Renal pelvis (tissue), 1 donor: ENCODE measurements at regions not wholly inside any gene's neighbourhood (a gene's known extent, or its start where the extent isn't known, plus 50 kb on each side); places are given as distances from the start of the nearest gene placed in this dataset.

Source experiments
- DNase-seq: peaks from one replicate; pipeline ENCODE4 v3.0.0-alpha.2; 2013

DNA sequence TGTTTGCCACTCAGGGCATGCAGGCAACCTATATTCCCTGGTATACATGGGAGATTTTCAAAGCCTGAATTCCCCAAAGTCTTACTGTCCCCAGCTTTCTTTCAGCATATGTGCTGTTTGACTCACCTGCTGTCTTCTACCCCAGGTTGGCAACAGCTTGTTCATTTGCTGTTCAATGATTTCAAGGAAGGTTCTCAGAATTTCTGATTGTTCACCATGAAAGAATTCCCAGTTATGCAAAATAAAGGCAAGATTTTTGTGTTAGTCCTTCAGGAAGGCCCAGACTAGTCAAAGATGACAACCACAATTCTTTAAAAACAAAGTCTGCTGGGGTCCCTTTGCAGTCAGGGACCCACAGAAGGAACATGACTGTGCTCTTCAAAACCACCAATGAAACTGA, 1057.8 kb upstream of the CDH2 start:
- no peak for DNase-seq

DNA sequence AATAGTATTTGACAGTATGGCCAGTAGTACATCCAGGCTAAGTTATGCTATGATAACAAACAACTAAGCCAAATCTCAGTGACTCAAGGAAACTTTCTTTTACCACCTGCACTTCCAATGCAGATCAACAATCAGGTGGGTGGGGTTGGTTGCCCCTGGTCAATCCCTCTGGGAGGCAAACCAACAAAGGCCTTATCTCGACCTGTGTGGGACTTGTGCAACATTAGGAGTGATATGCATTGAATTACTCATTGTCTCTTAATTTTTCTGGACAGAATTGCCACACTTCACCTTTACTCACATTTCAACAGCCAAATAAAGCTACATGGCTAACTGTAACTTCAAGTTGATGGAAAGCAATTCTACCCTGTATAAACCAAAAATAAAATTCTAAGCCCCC, 1049.3 kb upstream of the CDH2 start:
- no peak for DNase-seq

DNA sequence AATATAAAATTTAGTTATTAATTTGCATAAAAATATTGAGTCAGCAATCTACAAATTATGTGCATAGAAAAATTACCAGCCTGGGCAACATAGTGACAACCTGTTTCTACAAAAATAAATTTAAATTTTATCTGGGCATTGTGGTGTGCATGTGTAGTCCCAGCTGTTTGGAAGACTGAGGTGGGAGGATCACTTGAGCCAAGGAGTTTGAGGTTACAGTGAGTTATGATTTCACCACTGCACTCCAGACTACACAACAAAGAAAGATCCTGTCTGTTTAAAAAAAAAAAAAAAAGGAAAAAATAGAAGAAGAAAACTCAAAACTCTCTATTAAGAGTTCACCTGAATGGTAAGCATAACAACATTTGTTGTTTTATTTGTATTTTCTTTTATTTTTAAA, 1048.4 kb upstream of the CDH2 start:
- no peak for DNase-seq

DNA sequence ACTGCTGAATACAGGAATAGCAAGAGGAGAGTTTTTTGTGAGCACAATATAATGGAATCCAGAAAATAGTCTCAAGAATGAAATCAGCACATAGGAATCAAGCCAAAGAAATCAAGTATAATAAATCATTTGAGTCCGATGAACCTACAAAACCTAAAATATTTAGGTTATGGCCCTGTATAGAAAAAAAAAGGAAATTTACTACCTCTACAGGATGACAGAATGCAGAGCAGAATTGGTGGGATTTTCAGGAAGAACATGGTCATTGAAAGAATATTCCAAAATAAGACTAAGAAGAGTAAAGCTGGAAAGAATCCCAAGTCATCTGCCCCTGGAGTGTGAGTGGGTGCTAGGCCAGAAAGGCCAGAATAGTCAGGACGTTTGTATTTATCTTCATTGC, 1041.2 kb upstream of the CDH2 start:
- no peak for DNase-seq

DNA sequence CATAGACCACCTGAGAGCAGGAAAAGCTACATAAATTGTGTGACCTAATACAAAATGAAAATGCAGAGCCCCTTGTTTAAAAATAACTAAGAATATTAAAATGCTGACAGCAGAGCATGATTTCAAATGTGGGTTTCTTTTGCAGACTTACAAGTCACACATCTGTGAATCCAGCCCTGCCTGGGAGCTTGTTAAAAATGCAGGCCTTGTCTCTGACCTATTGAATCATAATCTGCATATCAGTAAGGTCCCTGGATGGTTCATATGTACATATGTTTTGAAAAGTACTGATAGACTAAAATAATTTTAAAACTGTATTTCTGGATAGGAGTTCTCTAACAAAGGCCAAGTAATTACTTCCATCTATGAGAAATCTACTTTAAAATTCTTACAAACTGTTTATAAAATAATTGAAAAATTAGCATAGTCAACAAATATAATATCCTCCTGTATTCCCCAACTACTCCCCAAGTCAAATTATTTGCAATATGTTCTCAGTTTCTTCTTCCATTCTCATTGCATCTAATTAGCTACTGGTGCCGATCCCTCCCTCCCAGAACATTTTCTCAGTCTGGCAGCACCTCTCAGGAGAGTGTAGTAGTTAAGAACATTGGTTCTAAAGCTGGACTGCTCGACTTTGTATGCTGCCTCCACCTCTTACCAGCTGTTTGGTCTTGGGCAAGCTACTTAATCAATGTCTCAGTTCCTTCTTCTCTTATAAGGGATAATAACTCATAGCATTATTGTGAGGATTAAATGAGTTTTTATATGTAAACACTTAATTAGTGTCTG, 1040.4 kb upstream of the CDH2 start:
- DNase-seq: no peak

DNA sequence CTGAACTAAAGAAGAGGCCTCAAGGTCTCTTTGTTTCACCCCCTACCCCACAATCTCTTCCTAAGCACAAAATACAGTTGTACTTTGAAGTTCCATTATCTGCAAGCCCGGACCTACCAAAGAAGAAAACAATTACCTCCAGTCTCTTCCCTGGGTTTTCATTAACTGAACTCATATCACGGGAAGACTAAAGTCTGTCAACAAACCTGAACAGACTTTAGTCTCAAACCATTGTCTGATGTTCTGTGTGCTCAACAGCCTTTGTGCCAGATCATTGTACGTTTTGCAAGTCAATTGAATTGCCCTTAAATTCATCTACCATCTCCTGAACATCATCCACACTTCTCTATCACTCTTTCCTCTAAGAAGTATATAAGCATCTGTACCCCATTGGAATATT, 1021.9 kb upstream of the CDH2 start:
- DNase-seq: no peak

DNA sequence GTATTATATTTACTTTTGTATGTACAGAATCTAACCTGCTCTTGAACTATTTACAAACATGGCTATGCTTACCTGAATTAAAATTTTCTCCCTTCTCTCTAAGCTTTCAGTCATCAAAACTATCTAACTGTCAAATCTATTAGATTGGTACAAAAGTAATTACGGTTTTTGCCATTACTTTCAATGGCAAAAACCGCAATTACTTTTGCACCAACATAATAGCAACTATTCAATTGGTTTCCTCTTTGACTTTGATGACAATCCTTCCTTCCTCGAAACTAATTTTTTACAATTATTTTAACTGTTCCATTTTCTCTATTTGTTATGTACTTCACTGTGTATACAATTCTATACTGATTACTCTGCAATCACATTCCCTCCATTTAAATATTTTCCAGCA, 1019.4 kb upstream of the CDH2 start:
- no peak for DNase-seq

DNA sequence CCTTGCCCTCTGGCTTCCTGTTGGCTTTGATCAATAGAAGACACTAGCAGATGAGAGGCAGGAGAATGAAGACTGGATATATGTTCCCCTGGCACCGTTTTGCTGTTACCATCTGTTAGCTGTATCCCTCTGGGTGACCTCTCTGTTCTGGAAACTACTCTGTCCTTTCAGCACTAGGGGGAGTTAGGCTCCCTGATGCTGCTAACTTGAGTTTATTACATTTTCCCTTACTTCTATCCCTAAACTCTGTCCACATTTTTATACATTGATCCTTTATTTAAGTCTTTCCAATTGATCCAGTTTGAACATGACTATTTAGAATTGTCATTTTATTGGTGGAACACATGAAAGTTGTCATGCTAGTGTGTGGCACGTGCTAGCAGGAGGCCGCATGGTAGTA, 1014.3 kb upstream of the CDH2 start:
- DNase-seq: no peak

DNA sequence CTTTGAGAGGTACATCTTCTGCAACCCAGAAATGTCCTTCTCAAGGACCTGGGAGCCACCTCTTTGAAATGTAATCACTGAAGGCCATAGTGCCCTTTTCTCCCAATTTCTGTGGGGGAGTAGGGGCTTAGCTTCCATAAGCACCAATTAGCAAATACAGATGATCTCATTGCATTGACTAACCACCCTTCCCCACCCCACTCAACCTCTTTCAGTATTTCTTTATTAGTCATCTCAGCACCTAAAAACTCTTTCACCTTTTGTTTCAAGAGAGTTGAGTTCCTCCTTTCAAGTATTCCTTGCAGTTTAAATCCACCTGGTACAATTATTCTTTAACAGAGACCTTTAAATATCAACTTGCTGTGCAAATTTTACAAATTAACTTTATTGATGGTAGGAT, 1011.8 kb upstream of the CDH2 start:
- DNase-seq: no peak

DNA sequence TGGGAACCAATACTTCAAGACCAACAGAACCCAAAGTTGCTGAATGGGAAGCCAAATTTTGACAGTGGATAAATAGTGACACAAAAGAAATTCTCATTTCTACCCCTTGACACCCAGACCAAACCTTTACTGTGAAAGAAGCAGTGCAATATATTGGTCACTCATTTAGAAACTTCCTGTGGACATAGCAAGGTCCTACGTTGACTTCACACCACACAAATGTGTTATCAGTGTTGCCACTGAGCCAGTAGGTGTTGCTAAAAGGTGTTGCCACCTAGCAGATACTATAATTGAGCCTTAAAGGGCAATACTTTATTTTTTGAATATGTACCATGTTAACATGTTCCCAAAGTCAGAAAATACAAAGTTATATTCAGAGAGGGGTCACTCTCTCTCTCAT, 1008.9 kb upstream of the CDH2 start:
- no peak for DNase-seq

DNA sequence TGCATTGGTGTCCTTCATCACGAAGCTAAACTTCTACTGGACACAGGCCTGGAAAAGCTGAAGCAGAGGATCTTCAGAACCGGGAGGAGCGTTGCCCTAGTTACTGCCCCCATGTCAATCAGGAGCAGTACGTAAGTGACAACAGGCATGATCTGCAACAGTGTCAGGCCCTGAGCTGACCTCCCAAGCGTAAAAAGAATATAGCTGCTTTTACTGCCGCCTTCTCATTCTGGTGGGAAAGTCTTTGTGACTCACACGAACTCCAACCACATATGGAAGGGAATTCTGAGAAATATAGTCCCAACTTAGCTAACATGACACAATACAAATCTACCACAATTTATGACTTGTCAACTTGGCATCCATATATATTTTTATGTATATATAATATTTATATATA, 1007.7 kb upstream of the CDH2 start:
- no peak for DNase-seq

DNA sequence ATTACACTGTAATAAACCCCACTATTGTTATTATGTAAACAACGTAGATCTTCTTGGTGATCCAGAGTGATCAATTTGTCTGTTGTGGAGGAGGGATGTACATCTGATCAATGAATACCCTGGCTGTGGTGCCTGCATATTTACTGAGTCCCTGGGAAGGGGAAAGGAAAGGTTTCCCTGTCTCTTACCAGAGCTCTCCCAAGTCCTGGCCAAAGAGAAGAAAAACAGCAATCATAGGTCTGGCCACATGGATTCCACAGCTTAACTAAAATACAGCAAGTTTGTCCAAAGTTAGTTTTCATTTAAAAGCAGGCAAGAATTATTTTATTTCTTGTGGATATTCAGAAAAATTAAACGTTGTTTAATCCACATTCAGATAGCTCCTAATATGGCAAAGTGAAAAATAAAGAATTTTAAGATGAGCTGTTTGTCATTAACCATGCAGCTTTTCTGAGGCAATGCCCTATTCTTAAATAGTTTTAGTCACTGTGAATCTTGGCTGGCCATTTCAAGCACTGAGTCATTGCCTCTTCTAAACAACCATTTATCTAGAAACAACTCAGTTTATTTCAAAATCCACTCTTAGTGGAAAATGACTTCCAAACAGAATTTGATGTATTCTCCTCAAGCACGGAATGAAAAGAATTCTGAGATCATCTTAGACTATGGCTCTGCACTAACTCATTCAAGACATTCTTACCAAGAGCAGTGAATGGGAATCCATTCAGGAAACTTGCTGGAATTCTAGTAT, 1004.4 kb upstream of the CDH2 start:
- DNase-seq: no peak

DNA sequence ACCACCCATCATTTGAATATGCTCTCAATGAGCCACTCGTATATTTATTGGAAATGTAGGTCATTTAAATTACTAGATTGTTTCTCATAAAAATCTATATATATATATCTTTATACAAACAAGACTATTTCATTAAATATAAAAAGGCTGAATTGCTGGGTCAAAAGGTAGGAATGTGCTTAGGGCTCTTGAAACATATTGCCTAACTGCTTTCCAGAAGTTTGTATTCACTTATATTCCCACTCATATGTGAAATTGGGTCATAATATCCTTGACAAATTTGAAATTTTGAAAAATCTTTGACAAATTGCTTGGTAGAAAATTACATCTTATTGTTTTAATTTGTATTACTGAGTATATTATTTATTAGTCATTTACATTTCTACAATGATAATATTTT, 999.8 kb upstream of the CDH2 start:
- DNase-seq: no peak

DNA sequence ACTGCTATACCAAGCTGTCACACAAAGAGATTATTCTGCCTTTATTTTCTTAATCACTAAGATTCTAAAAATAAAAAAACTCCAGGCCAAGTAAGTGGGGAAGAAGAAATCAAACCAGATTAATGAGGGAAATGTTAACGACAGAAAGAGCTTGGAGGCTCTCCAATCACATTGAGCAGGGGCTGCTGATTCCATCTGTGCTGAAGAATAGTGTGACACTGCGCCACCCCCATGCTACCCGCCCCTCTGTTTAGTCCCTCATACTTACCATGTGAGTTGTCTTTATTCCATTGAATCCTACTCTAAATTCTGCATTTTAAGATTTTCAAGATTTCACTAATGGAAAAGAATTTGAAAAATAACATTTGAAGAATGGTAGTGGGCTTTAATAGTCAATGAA, 998.0 kb upstream of the CDH2 start:
- no peak for DNase-seq

DNA sequence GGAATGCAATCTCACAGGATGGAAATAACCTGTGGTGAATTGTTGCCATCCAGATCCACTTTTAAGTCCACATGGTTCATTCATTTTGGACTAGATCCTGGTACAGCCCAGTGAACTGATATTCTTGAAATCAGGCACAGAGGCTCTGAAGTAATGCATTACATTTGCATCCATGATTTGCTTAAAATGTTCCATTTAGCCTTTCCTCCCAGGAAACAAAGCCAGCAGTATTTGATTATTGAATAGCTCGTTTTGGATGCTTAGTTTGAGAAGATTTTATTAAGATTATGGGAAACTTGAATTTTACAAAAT, 995.8 kb upstream of the CDH2 start:
- DNase-seq: no peak

DNA sequence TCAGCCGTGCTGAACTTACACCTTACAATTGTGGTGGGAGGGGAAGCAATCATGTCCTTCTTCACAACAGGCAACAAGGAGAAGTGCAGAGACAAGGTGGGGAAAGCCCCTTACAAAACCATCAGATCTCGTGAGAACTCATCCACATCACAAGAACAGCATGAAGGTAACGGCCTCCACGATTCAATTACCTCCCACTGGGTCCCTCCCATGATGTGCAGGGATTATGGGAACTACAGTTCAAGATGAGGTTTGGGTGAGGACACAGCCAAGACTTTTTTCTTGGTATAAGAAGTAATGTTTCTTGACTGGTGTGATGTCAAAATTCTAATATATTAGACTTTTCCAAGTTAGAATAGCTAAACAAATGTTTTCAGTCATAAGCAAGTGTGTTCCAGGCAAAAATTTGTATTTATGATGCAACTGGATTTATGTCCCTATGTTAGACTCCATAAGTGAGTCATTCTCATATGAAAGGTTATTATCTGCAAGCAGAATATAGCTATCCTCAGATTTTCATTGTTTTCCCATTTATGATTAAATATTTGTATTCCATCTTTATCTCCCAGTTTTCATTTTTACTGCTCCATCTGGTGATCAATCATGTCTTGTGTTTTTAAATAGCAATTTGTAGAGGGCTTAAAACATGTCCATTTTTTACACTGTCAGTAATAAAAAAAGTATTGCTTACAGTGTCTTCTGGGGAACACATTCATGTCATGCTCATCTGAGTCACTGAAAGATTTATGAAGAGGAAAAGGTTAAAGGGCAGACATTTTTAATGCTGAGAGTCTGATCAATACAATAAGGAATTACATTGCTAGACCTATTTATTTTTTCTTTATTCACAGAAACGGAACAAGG, 995.2 kb upstream of the CDH2 start:
- no peak for DNase-seq

DNA sequence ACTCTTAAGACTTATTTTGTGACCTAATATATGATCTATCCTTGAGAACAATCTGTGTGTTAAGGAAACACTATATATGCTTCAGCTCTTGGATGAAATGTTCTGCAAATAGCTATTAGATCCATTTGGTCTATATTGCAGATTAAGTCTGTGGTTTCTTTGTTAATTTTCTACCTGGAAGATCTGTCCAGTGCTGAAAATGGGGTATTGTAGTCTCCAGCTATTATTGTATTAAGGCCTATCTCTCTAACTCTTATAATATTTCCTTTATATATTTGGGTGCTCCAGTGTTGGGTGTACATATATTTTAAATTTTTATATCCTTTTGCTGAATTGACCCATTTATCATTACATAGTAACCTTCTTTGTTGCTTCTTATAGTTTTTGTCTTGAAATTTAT, 992.7 kb upstream of the CDH2 start:
- no peak for DNase-seq

DNA sequence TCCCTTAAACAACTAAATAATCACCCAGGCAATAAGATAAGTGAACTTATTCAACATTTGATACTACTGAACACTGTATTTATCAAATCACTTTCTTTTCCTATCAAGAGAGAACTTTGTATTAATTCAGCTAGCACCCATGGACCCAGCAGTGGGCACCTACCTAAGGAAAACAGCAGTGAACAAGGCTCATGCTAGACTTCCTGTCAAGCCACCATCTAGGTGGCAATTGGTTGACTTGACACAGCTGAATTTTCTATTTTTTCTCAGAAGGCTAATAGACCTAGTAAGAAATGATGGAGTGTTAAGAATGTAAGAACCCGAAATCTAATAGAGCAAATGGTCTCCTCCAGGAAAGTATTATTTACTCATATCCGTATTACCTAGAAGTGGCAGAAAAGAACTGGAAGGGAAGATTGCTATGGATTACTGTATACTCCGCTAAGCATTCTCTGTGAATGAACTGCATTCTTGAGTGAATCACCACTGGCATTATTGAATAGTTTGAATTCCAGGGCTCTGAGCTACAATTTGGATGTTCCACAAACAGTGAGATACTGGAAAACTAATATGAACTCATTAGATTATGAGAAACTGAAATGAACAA, 988.2 kb upstream of the CDH2 start:
- no peak for DNase-seq

DNA sequence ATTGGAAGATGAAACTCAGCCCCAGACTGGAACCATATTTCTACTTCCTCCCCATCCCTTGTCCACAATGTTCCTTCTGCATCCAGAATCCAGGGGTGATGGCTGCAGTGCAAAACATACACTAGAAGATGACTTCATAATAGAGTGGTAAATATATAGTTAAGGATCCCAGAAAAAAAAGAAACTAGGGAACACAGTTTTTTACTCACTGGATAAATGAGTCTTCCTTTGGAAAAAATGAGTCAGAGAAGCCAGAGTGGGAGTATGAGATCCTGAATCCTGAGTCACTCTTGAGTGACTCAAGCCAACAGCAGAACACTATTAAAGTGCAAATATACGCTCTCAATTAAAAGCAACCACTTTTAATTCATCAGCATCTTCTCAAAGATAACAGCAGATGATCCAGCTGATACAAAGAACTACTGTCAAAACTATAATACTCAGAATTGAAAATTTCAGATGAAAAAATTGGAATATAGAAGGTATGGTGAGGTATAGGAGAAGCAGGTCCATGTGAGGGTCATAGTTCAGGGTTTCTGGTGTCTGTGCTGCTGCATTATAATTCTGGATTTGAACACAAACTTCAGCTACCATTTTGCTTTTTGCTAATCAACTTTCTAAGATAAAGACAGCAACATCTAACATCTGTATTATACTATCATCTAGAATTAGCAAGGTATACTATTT, 987.2 kb upstream of the CDH2 start:
- DNase-seq: no peak

DNA sequence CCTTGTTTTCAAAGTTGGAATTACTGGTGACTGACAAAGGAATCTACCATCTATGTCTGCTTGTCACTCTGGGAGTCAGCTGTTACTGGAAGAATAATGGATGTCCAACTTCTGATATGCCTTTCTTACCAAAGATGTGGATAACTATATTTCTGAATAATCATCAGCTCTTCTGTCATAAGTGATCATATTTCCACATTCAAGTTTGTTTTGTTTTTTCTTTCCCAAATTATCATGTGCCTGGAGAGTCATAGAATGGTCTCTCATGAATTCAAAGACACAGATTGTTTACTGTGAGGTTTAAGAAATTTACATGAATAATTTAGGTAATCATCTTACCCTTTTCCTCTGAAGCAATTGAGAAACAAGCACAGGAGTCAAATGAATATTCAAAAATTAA, 986.7 kb upstream of the CDH2 start:
- no peak for DNase-seq

DNA sequence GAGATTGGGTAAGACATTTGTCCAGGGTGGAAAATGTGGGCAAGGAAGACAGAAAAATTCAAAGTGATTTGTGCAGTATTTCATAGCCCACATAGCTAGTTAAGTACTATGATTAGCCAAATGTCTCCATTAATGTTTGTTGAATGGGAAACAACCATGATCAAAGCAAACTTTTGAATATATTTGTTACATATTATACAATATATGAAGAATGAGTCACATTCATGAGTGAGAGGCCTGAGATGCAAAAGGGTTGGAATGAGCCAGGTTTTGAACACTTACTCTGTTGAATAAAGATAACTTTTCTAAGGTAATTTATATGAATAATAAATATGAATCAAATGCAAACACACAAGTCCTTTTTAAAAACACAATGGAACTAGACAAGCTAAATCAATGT, 984.5 kb upstream of the CDH2 start:
- no peak for DNase-seq

DNA sequence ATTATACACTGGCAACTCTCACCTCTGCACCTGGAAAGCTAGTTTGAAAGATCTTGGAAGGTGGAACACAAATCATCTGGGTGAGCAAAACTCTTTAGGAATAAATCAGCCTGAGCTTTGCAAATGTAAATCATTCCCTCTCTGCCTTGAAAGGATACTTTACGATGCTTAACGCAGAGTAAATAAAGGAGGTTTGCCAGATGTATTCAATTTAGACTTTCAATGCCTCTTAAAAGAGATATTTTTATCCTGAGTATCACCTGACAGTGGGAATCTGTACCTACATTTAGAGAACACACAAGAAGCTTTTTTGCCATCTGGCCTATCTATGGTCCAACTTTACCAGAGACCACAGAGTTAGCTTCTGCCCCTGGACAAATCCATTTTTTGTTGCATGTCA, 983.2 kb upstream of the CDH2 start:
- DNase-seq: peak; percentile 37
